ENCODE measurements at regions not wholly inside any gene's neighbourhood (a gene's known extent, or its start where the extent isn't known, plus 50 kb on each side); places are given as distances from the start of the nearest gene placed in this dataset.

DNA sequence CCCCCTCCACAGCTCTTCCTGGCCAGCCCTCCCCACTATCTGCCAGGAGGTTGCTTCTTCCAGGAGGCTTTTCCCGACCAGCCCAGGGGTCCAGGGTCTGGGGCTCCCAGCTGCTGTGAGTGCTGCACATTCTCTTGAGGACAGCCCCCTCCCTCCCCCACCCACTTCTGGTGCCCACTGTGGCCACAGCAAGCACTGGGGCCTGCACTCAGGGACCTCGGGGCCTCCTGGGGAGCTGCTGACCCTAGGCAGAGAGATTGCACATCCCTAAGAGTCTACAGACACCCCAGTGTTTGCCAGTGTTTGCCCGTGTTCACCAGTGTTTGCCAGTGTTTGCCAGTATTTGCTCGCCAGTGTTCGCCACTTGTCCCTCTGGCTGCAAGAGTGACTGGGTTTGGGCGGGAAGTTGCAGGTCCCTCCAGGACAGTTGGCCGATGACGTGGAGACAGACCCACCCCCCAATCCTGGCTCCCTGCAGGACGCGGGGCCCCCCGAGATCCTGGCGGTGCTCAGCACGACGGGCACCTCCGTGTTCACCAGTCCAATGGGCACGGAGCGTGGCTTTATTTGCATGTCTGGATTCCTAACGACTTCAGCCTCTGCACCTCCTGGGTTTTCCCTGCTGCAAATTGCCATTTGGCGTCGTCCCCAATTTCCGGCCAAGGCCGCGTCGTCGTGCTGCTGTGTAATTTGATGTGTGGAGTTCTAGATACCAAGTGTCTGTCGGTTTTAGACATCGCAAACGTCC lies 87.5 kb upstream of the NKX1-1 start:
- no peak for DNase-seq

GRCh38 chr4:1492651-1493539 lies 86.7 kb upstream of the NKX1-1 start:
- no peak for DNase-seq

DNA sequence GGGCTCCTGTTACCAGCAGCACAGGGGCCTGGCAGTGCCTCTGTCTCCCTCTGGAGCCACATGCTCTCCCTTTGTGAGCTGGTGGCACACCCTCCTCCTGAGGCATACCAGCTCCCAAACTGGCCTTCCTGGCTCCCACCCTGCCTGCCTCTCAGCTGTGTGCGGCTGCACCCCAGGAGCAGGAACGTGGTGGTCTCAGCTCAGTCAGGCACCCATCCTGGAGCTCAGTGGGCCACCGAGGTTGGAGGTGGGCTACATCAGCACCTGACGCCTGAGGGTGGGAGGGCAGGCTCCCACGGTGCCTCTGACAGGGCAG lies 85.9 kb upstream of the NKX1-1 start:
- no peak for DNase-seq

GRCh38 chr4:1491328-1492141 lies 85.3 kb upstream of the NKX1-1 start:
- no peak for DNase-seq

- DNase-seq, result no peak
Observed at GRCh38 chr4:1490654-1491327, 84.5 kb upstream of the NKX1-1 start.

GRCh38 chr4:1490011-1490653 lies 83.9 kb upstream of the NKX1-1 start:
- no peak for DNase-seq

- no peak for DNase-seq
Observed at GRCh38 chr4:1489639-1489995, 83.4 kb upstream of the NKX1-1 start.

- no peak for DNase-seq
Observed at GRCh38 chr4:1488831-1489638, 82.8 kb upstream of the NKX1-1 start.

GRCh38 chr4:1488357-1488756 lies 82.1 kb upstream of the NKX1-1 start:
- no peak for DNase-seq

- no peak for DNase-seq
Observed at GRCh38 chr4:1487761-1488160, 81.5 kb upstream of the NKX1-1 start.

- DNase-seq, result no peak
Observed at GRCh38 chr4:1487106-1487505, 80.9 kb upstream of the NKX1-1 start.

DNA sequence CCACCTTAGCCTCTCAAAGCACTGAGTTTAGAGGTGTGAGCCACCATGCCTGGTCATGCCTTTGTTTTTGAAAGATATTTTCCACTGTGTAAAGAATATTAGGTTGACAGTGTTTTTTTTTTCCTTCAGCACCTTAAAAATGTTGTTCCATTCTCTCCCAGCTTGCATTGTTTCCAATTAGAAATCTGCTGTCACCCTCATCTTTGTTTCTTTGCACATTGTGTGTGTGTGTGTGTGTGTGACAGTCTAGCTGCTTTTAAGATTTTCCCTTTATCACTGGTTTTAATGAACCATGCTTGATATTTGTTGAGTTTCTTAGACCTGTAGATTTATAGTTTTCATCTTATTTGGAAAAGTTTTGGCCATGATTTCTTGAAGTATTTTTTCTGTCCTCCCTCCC lies 79.0 kb upstream of the NKX1-1 start:
- DNase-seq, result no peak

- DNase-seq, result no peak
Observed at GRCh38 chr4:1480720-1481119, 74.5 kb upstream of the NKX1-1 start.

DNA sequence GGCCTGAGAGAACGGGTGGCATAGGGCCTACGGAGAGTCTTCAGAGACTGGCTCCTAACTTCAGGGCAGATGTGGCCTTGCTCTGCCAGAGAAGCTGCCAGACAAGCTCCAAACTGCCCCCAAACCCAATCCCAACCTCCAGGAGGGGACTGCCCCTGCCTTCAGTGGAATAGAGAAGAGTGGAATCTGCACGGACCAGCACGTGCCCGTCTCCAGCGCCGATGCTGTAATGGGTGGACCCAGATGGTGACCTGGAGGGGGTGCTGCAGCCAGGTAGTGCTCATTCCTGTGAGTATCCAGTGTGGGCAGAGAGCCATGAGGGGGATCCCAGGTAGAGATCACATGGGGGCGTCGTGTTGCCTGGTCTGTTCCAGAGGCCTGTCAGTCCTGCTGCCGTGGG lies 73.2 kb upstream of the NKX1-1 start:
- no peak for DNase-seq

DNA sequence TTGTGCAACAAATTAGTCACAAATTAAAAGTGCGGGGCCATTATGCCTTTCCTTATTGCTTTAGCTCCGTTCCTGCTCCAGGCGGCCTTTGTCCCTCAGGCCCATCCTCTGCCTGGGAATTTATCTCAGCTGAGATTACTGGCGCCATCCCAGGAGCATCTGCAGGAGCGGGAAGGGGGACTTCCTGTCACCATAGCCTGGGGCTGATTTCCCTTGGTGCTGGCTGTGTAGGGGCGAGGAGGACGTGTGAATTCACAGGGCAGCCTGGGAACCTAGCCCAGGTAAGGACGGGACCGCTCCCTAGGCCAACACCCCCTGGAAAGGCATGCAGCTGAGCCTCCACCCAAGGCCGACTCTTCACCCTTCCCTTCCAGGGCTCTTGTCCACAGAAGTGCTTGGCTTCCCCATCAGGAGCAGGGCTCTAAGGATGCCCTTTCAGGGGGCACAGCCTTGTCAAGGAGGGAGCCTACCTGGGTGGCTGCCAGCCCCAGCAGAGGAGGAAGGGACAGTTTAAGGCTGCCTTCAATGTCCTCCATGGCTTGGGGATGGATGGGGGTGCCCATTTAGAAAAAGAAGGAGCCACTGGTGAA lies 72.6 kb upstream of the NKX1-1 start:
- no peak for DNase-seq

GRCh38 chr4:1477045-1477840 lies 71.0 kb upstream of the NKX1-1 start:
- DNase-seq, result peak; percentile 12

- peak; percentile 3 for DNase-seq
Observed at GRCh38 chr4:1476140-1476513, 69.9 kb upstream of the NKX1-1 start.

DNA sequence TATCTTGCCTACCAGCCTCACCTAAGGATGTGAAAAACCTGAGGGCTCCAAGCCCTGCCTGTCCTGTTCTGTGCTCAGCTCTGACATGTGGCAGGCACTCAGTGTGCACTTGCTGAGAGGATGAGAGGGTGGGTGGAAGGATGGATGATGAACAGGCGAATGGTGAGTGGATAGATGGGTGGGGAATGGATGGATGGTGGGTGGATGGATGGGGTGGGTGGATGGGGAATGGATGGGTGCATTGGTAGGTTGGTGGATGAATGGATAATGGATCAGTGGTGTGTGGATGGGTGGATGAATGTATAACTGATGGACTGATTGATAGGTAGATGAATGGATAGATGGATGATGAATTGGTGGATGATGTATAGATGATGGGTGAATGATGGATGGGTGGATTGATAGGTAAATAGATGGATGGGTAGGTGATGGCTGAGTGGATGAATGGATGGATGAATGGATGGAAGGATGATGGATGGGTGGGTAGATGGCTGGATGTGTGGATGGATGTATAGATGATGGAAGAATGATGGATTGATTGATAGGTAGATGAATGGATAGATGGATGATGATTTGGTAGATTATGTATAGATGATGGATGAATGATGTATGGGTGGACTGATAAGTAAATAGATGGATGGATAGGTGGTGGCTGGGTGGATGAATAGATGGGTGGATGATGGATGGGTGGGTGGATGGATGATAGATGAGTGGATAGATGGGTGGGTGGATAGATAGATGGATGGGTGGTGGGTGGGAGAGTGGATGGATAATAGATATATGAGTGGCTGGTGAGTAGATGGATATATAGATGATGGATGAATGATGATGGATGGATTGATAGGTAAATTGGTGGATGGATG lies 69.3 kb upstream of the NKX1-1 start:
- DNase-seq, result peak; percentile 24

Data from right forelimb (tissue), 1 donor.